Activated naive CD8-positive, alpha-beta T cell treated with anti-CD3 and anti-CD28 coated beads, Interleukin-2, amount 50 U/mL, for 24 hours (primary cell): ENCODE measurements at regions not wholly inside any gene's neighbourhood (a gene's known extent, or its start where the extent isn't known, plus 50 kb on each side); places are given as distances from the start of the nearest gene placed in this dataset.

Source experiments
- ATAC-seq: fragments of 150-1000 bp; cut with Tn5 transposase; one replicate; pipeline ENCODE4 v1.10.0; 2021
- DNase-seq: peaks from one replicate; pipeline ENCODE4 v3.0.0; 2021
- H3K27ac Mint-ChIP-seq: one replicate; pipeline ENCODE4 v1.8.0; 2021; ENCODE audit warnings: mild to moderate bottlenecking, mixed read lengths
- H3K27me3 Mint-ChIP-seq: one replicate; pipeline ENCODE4 v1.8.0; 2021; ENCODE audit warnings: mixed read lengths
- H3K36me3 Mint-ChIP-seq: one replicate; pipeline ENCODE4 v1.8.0; 2021; ENCODE audit warnings: low read depth, mixed read lengths
- H3K4me1 Mint-ChIP-seq: one replicate; pipeline ENCODE4 v1.8.0; 2021; ENCODE audit warnings: mixed read lengths
- H3K4me3 Mint-ChIP-seq: one replicate; pipeline ENCODE4 v1.8.0; 2021; ENCODE audit warnings: mild to moderate bottlenecking, moderate library complexity, mixed read lengths
- H3K9me3 Mint-ChIP-seq: one replicate; pipeline ENCODE4 v1.8.0; 2021; ENCODE audit warnings: mixed read lengths

GRCh38 chr6:56851541-56852259 lies 103.2 kb upstream of the BEND6 start:
- Mint-ChIP-seq H3K36me3 (no peaks in the 10 kb centered on the region), H3K4me1 (peaks cover 18% of the 10 kb centered on the region), H3K4me3 (peak overlapping the region; percentile 75), H3K27me3 (peaks cover 54% of the 10 kb centered on the region), H3K27ac (peak overlapping the region; percentile 9), H3K9me3 (no peaks in the 10 kb centered on the region)
- ATAC-seq: peak; percentile 73
- peak; percentile 9 for DNase-seq

GRCh38 chr6:56851074-56851473 lies 103.8 kb upstream of the BEND6 start:
- ATAC-seq (no peak), DNase-seq (no peak)
- no peak overlapping the region for H3K27ac Mint-ChIP-seq
- H3K36me3 Mint-ChIP-seq: no peaks in the 10 kb centered on the region
- peaks cover 56% of the 10 kb centered on the region for H3K27me3 Mint-ChIP-seq
- H3K9me3 Mint-ChIP-seq: no peaks in the 10 kb centered on the region
- H3K4me1 Mint-ChIP-seq: peaks cover 18% of the 10 kb centered on the region
- H3K4me3 Mint-ChIP-seq: peak overlapping the region; percentile 75

GRCh38 chr6:56850626-56851025 lies 104.3 kb upstream of the BEND6 start:
- peaks cover 52% of the 10 kb centered on the region for H3K27me3 Mint-ChIP-seq
- H3K27ac Mint-ChIP-seq: no peak overlapping the region

GRCh38 chr6:56849896-56850295 lies 105.0 kb upstream of the BEND6 start:
- no peak overlapping the region for H3K27ac Mint-ChIP-seq
- peaks cover 55% of the 10 kb centered on the region for H3K27me3 Mint-ChIP-seq
- H3K36me3 Mint-ChIP-seq: no peaks in the 10 kb centered on the region
- peaks cover 18% of the 10 kb centered on the region for H3K4me1 Mint-ChIP-seq
- H3K4me3 Mint-ChIP-seq: no peak overlapping the region
- no peaks in the 10 kb centered on the region for H3K9me3 Mint-ChIP-seq
- DNase-seq (no peak), ATAC-seq (no peak)

More at GRCh38 chr6:56850626-56851025, 104.3 kb upstream of the BEND6 start:
- Mint-ChIP-seq H3K4me3 (no peak overlapping the region), H3K4me1 (peaks cover 18% of the 10 kb centered on the region), H3K9me3 (no peaks in the 10 kb centered on the region), H3K36me3 (no peaks in the 10 kb centered on the region)
- ATAC-seq: no peak
- DNase-seq: no peak

- H3K27me3 Mint-ChIP-seq: peaks cover 61% of the 10 kb centered on the region
- no peaks in the 10 kb centered on the region for H3K9me3 Mint-ChIP-seq
- no peak for ATAC-seq
- H3K4me3 Mint-ChIP-seq: no peak overlapping the region
- no peak for DNase-seq
- no peaks in the 10 kb centered on the region for H3K36me3 Mint-ChIP-seq
- no peak overlapping the region for H3K27ac Mint-ChIP-seq
- peaks cover 18% of the 10 kb centered on the region for H3K4me1 Mint-ChIP-seq
These were observed 106.8 kb upstream of the BEND6 start for GRCh38 chr6:56848105-56848504.

GRCh38 chr6:56845032-56845431 lies 109.9 kb upstream of the BEND6 start:
- DNase-seq: no peak
- peaks cover 60% of the 10 kb centered on the region for H3K27me3 Mint-ChIP-seq
- no peak overlapping the region for H3K4me3 Mint-ChIP-seq
- H3K9me3 Mint-ChIP-seq: no peaks in the 10 kb centered on the region
- H3K4me1 Mint-ChIP-seq: peaks cover 7% of the 10 kb centered on the region
- ATAC-seq: no peak
- H3K36me3 Mint-ChIP-seq: no peaks in the 10 kb centered on the region
- no peak overlapping the region for H3K27ac Mint-ChIP-seq

- Mint-ChIP-seq H3K27ac (no peak overlapping the region), H3K4me1 (peaks cover 7% of the 10 kb centered on the region), H3K36me3 (no peaks in the 10 kb centered on the region), H3K27me3 (peaks cover 55% of the 10 kb centered on the region), H3K4me3 (peak overlapping the region; percentile 42), H3K9me3 (no peaks in the 10 kb centered on the region)
- peak; percentile 95 for ATAC-seq
- peak; percentile 61 for DNase-seq
These were observed 111.2 kb upstream of the BEND6 start for GRCh38 chr6:56843476-56844349.

GRCh38 chr6:56842686-56843475 lies 112.0 kb upstream of the BEND6 start:
- H3K27ac Mint-ChIP-seq: no peak overlapping the region
- peak overlapping the region; percentile 75 for H3K4me3 Mint-ChIP-seq
- no peaks in the 10 kb centered on the region for H3K36me3 Mint-ChIP-seq
- H3K9me3 Mint-ChIP-seq: no peaks in the 10 kb centered on the region
- peaks cover 7% of the 10 kb centered on the region for H3K4me1 Mint-ChIP-seq
- H3K27me3 Mint-ChIP-seq: peaks cover 63% of the 10 kb centered on the region
- peak; percentile 5 for DNase-seq
- ATAC-seq: peak; percentile 7

GRCh38 chr6:56841751-56842150 lies 113.2 kb upstream of the BEND6 start:
- Mint-ChIP-seq H3K27ac (no peak overlapping the region), H3K27me3 (peaks cover 63% of the 10 kb centered on the region), H3K9me3 (no peaks in the 10 kb centered on the region), H3K4me1 (peaks cover 7% of the 10 kb centered on the region), H3K4me3 (no peak overlapping the region), H3K36me3 (no peaks in the 10 kb centered on the region)
- ATAC-seq (no peak), DNase-seq (no peak)

GRCh38 chr6:56841381-56841749 lies 113.5 kb upstream of the BEND6 start:
- peaks cover 7% of the 10 kb centered on the region for H3K4me1 Mint-ChIP-seq
- no peaks in the 10 kb centered on the region for H3K36me3 Mint-ChIP-seq
- H3K27ac Mint-ChIP-seq: no peak overlapping the region
- DNase-seq (no peak), ATAC-seq (no peak)
- H3K9me3 Mint-ChIP-seq: no peaks in the 10 kb centered on the region
- peaks cover 59% of the 10 kb centered on the region for H3K27me3 Mint-ChIP-seq
- H3K4me3 Mint-ChIP-seq: no peak overlapping the region

GRCh38 chr6:56840467-56841380 lies 114.2 kb upstream of the BEND6 start:
- DNase-seq (no peak), ATAC-seq (no peak)
- Mint-ChIP-seq H3K9me3 (no peaks in the 10 kb centered on the region), H3K27me3 (peaks cover 57% of the 10 kb centered on the region), H3K4me3 (no peak overlapping the region), H3K27ac (no peak overlapping the region), H3K4me1 (peaks cover 7% of the 10 kb centered on the region), H3K36me3 (no peaks in the 10 kb centered on the region)

GRCh38 chr6:56839533-56840183 lies 115.2 kb upstream of the BEND6 start:
- DNase-seq: no peak
- Mint-ChIP-seq H3K27me3 (peaks cover 47% of the 10 kb centered on the region), H3K4me1 (peaks cover 7% of the 10 kb centered on the region), H3K4me3 (no peak overlapping the region), H3K27ac (no peak overlapping the region), H3K9me3 (no peaks in the 10 kb centered on the region), H3K36me3 (no peaks in the 10 kb centered on the region)
- no peak for ATAC-seq

GRCh38 chr6:56838965-56839364 lies 115.9 kb upstream of the BEND6 start:
- Mint-ChIP-seq H3K36me3 (no peaks in the 10 kb centered on the region), H3K27ac (no peak overlapping the region), H3K9me3 (no peaks in the 10 kb centered on the region), H3K4me1 (peaks cover 7% of the 10 kb centered on the region), H3K27me3 (peaks cover 45% of the 10 kb centered on the region), H3K4me3 (no peak overlapping the region)
- DNase-seq (no peak), ATAC-seq (no peak)
